ENCODE measurements at regions not wholly inside any gene's neighbourhood (a gene's known extent, or its start where the extent isn't known, plus 50 kb on each side); places are given as distances from the start of the nearest gene placed in this dataset.

GRCh38 chr11:41532413-41532812 is 73.0 kb upstream of the LRRC4C start:
- peak overlapping the region; percentile 47 for H4K8ac ChIP-seq (ENCODE audit: low read length)
- no peak overlapping the region for H3K9ac ChIP-seq (ENCODE audit: low read length)
- no peak overlapping the region for H3K4me2 ChIP-seq (ENCODE audit: low read length, poor library complexity, severe bottlenecking)
- no peak overlapping the region for H2BK12ac ChIP-seq (ENCODE audit: low read length in 2 of 2)
- DNase-seq, result no peak
- no peak overlapping the region for H2BK120ac ChIP-seq (ENCODE audit: low read depth, low read length)
- 88% methylated on average over 7 of the region's 7 CpGs for WGBS
- H3K4me3 ChIP-seq (ENCODE audit: insufficient read depth in 1 of 2, low read depth in 1 of 2, low read length in 2 of 2), result no peak overlapping the region
- no peaks in the 10 kb centered on the region for H3K4me1 ChIP-seq (ENCODE audit: control insufficient read depth, insufficient read depth, low read depth, low read length)
- no peaks in the 10 kb centered on the region for H3K27me3 ChIP-seq (ENCODE audit: control insufficient read depth in 1 of 2, insufficient read depth in 1 of 2, low read length in 2 of 2)
- no peak overlapping the region for H3K4ac ChIP-seq (ENCODE audit: low read depth in 1 of 2, low read length in 2 of 2)
- no peak overlapping the region for H3K23ac ChIP-seq (ENCODE audit: low read length in 2 of 2)
- H3K79me1 ChIP-seq (replicated peaks; ENCODE audit: low read length, poor library complexity, severe bottlenecking), result no peaks in the 10 kb centered on the region
- H2AK5ac ChIP-seq (ENCODE audit: low read length, severe bottlenecking), result no peak overlapping the region
- no peak overlapping the region for H2BK5ac ChIP-seq (ENCODE audit: low read depth, low read length, poor library complexity, severe bottlenecking)
- H3K9me3 ChIP-seq (ENCODE audit: control insufficient read depth, low read length), result no peaks in the 10 kb centered on the region
- H3K18ac ChIP-seq (ENCODE audit: low read depth in 1 of 2, low read length in 2 of 2), result no peak overlapping the region
- no peak overlapping the region for H3K14ac ChIP-seq (ENCODE audit: low read length in 2 of 2)
- no peak overlapping the region for H2BK15ac ChIP-seq (ENCODE audit: low read depth, poor library complexity, severe bottlenecking)
- no peak overlapping the region for H2AFZ ChIP-seq (ENCODE audit: low read depth, low read length)
- H4K91ac ChIP-seq (ENCODE audit: low read length), result peak overlapping the region; percentile 73
- no peaks in the 10 kb centered on the region for H3K36me3 ChIP-seq (ENCODE audit: control insufficient read depth in 1 of 2, insufficient read depth in 2 of 2, low read depth in 1 of 2, low read length in 2 of 2)
- no peak overlapping the region for H3K27ac ChIP-seq (ENCODE audit: low read length, poor library complexity, severe bottlenecking)

- Histone ChIP-seq H3K27me3 (ENCODE audit: control insufficient read depth in 1 of 2, insufficient read depth in 1 of 2, low read length in 2 of 2) (no peaks in the 10 kb centered on the region), H3K4ac (ENCODE audit: low read depth in 1 of 2, low read length in 2 of 2) (no peak overlapping the region), H3K9ac (ENCODE audit: low read length) (no peak overlapping the region), H3K14ac (ENCODE audit: low read length in 2 of 2) (no peak overlapping the region), H4K91ac (ENCODE audit: low read length) (no peak overlapping the region), H3K4me1 (ENCODE audit: control insufficient read depth, insufficient read depth, low read depth, low read length) (no peaks in the 10 kb centered on the region), H3K27ac (ENCODE audit: low read length, poor library complexity, severe bottlenecking) (no peak overlapping the region), H2BK15ac (ENCODE audit: low read depth, poor library complexity, severe bottlenecking) (no peak overlapping the region), H2AFZ (ENCODE audit: low read depth, low read length) (no peak overlapping the region), H3K79me1 (replicated peaks; ENCODE audit: low read length, poor library complexity, severe bottlenecking) (no peaks in the 10 kb centered on the region), H2BK5ac (ENCODE audit: low read depth, low read length, poor library complexity, severe bottlenecking) (no peak overlapping the region), H2AK5ac (ENCODE audit: low read length, severe bottlenecking) (no peak overlapping the region), H2BK120ac (ENCODE audit: low read depth, low read length) (no peak overlapping the region), H4K8ac (ENCODE audit: low read length) (no peak overlapping the region), H3K4me3 (ENCODE audit: insufficient read depth in 1 of 2, low read depth in 1 of 2, low read length in 2 of 2) (no peak overlapping the region), H3K23ac (ENCODE audit: low read length in 2 of 2) (no peak overlapping the region), H3K4me2 (ENCODE audit: low read length, poor library complexity, severe bottlenecking) (no peak overlapping the region), H3K9me3 (ENCODE audit: control insufficient read depth, low read length) (no peaks in the 10 kb centered on the region), H3K18ac (ENCODE audit: low read depth in 1 of 2, low read length in 2 of 2) (no peak overlapping the region), H3K36me3 (ENCODE audit: control insufficient read depth in 1 of 2, insufficient read depth in 2 of 2, low read depth in 1 of 2, low read length in 2 of 2) (no peaks in the 10 kb centered on the region), H2BK12ac (ENCODE audit: low read length in 2 of 2) (no peak overlapping the region)
- no peak for DNase-seq
- 74% methylated on average over 1 of the region's 1 CpG for WGBS
Observed at GRCh38 chr11:41533761-41534160, 74.3 kb upstream of the LRRC4C start.

- no peak overlapping the region for H3K4me2 ChIP-seq (ENCODE audit: low read length, poor library complexity, severe bottlenecking)
- no peak overlapping the region for H2BK15ac ChIP-seq (ENCODE audit: low read depth, poor library complexity, severe bottlenecking)
- no peak overlapping the region for H2BK12ac ChIP-seq (ENCODE audit: low read length in 2 of 2)
- H4K8ac ChIP-seq (ENCODE audit: low read length), result no peak overlapping the region
- no peak overlapping the region for H2BK120ac ChIP-seq (ENCODE audit: low read depth, low read length)
- H3K23ac ChIP-seq (ENCODE audit: low read length in 2 of 2), result no peak overlapping the region
- no peak overlapping the region for H3K9ac ChIP-seq (ENCODE audit: low read length)
- no peak overlapping the region for H3K4me3 ChIP-seq (ENCODE audit: insufficient read depth in 1 of 2, low read depth in 1 of 2, low read length in 2 of 2)
- H3K27ac ChIP-seq (ENCODE audit: low read length, poor library complexity, severe bottlenecking), result no peak overlapping the region
- no peak overlapping the region for H3K14ac ChIP-seq (ENCODE audit: low read length in 2 of 2)
- H3K4ac ChIP-seq (ENCODE audit: low read depth in 1 of 2, low read length in 2 of 2), result no peak overlapping the region
- no peaks in the 10 kb centered on the region for H3K4me1 ChIP-seq (ENCODE audit: control insufficient read depth, insufficient read depth, low read depth, low read length)
- no peak overlapping the region for H3K18ac ChIP-seq (ENCODE audit: low read depth in 1 of 2, low read length in 2 of 2)
- DNase-seq, result no peak
- H2AK5ac ChIP-seq (ENCODE audit: low read length, severe bottlenecking), result no peak overlapping the region
- H3K9me3 ChIP-seq (ENCODE audit: control insufficient read depth, low read length), result no peaks in the 10 kb centered on the region
- H3K27me3 ChIP-seq (ENCODE audit: control insufficient read depth in 1 of 2, insufficient read depth in 1 of 2, low read length in 2 of 2), result no peaks in the 10 kb centered on the region
- H4K91ac ChIP-seq (ENCODE audit: low read length), result no peak overlapping the region
- H3K79me1 ChIP-seq (replicated peaks; ENCODE audit: low read length, poor library complexity, severe bottlenecking), result no peaks in the 10 kb centered on the region
- no peak overlapping the region for H2BK5ac ChIP-seq (ENCODE audit: low read depth, low read length, poor library complexity, severe bottlenecking)
- 55% methylated on average over 3 of the region's 4 CpGs for WGBS
- no peak overlapping the region for H2AFZ ChIP-seq (ENCODE audit: low read depth, low read length)
- H3K36me3 ChIP-seq (ENCODE audit: control insufficient read depth in 1 of 2, insufficient read depth in 2 of 2, low read depth in 1 of 2, low read length in 2 of 2), result no peaks in the 10 kb centered on the region
Observed at GRCh38 chr11:41534391-41534790, 74.9 kb upstream of the LRRC4C start.

- WGBS, result 40% methylated on average over 1 of the region's 2 CpGs
- H2AK5ac ChIP-seq (ENCODE audit: low read length, severe bottlenecking), result no peak overlapping the region
Observed at GRCh38 chr11:41534861-41535260, 75.4 kb upstream of the LRRC4C start.

More at GRCh38 chr11:41534861-41535260, 75.4 kb upstream of the LRRC4C start:
- H3K4me3 ChIP-seq (ENCODE audit: insufficient read depth in 1 of 2, low read depth in 1 of 2, low read length in 2 of 2), result no peak overlapping the region
- H3K9ac ChIP-seq (ENCODE audit: low read length), result no peak overlapping the region
- no peaks in the 10 kb centered on the region for H3K36me3 ChIP-seq (ENCODE audit: control insufficient read depth in 1 of 2, insufficient read depth in 2 of 2, low read depth in 1 of 2, low read length in 2 of 2)
- H3K27me3 ChIP-seq (ENCODE audit: control insufficient read depth in 1 of 2, insufficient read depth in 1 of 2, low read length in 2 of 2), result no peaks in the 10 kb centered on the region
- H4K91ac ChIP-seq (ENCODE audit: low read length), result no peak overlapping the region
- H2AFZ ChIP-seq (ENCODE audit: low read depth, low read length), result no peak overlapping the region
- no peak overlapping the region for H3K14ac ChIP-seq (ENCODE audit: low read length in 2 of 2)
- H3K4me2 ChIP-seq (ENCODE audit: low read length, poor library complexity, severe bottlenecking), result no peak overlapping the region
- no peak overlapping the region for H4K8ac ChIP-seq (ENCODE audit: low read length)
- H2BK15ac ChIP-seq (ENCODE audit: low read depth, poor library complexity, severe bottlenecking), result no peak overlapping the region
- H3K79me1 ChIP-seq (replicated peaks; ENCODE audit: low read length, poor library complexity, severe bottlenecking), result no peaks in the 10 kb centered on the region
- no peak overlapping the region for H3K27ac ChIP-seq (ENCODE audit: low read length, poor library complexity, severe bottlenecking)
- no peaks in the 10 kb centered on the region for H3K9me3 ChIP-seq (ENCODE audit: control insufficient read depth, low read length)
- H2BK120ac ChIP-seq (ENCODE audit: low read depth, low read length), result no peak overlapping the region
- H2BK12ac ChIP-seq (ENCODE audit: low read length in 2 of 2), result no peak overlapping the region
- no peak overlapping the region for H3K18ac ChIP-seq (ENCODE audit: low read depth in 1 of 2, low read length in 2 of 2)
- DNase-seq, result no peak
- H3K4ac ChIP-seq (ENCODE audit: low read depth in 1 of 2, low read length in 2 of 2), result no peak overlapping the region
- H3K23ac ChIP-seq (ENCODE audit: low read length in 2 of 2), result no peak overlapping the region
- no peaks in the 10 kb centered on the region for H3K4me1 ChIP-seq (ENCODE audit: control insufficient read depth, insufficient read depth, low read depth, low read length)
- H2BK5ac ChIP-seq (ENCODE audit: low read depth, low read length, poor library complexity, severe bottlenecking), result no peak overlapping the region

Measured in mesenchymal stem cell (in vitro differentiated cells and primary cell).